ENCODE measurements at regions not wholly inside any gene's neighbourhood (a gene's known extent, or its start where the extent isn't known, plus 50 kb on each side); places are given as distances from the start of the nearest gene placed in this dataset.

DNA sequence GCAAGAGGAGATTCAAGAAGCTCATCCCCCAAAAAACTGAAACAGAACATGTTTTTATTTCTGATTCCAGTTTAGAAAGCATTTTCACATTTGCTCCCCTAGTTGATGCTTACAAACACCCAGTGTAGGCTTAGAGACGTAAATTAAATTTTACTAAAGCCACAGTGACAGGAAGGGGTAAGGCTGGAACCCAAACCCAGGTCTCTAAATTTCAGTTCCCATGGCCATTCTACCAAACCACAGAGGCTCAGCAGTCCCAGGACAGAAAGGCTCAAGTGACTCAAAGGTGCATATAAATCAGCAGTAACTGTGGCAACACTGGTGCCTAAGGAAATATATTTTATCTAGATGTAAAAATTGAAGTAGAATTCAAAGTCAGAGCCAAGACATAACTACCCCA is 128.7 kb downstream of the CEP120 start:
- H3K4me3 ChIP-seq = no peak overlapping the region
- H3K9me3 ChIP-seq = no peaks in the 10 kb centered on the region
- H3K36me3 ChIP-seq = no peaks in the 10 kb centered on the region
- DNase-seq = no peak
- H3K27me3 ChIP-seq = no peaks in the 10 kb centered on the region
- no peak overlapping the region for H3K27ac ChIP-seq
- H3K4me1 ChIP-seq = no peaks in the 10 kb centered on the region
- TF ChIP-seq, protein P1, sequence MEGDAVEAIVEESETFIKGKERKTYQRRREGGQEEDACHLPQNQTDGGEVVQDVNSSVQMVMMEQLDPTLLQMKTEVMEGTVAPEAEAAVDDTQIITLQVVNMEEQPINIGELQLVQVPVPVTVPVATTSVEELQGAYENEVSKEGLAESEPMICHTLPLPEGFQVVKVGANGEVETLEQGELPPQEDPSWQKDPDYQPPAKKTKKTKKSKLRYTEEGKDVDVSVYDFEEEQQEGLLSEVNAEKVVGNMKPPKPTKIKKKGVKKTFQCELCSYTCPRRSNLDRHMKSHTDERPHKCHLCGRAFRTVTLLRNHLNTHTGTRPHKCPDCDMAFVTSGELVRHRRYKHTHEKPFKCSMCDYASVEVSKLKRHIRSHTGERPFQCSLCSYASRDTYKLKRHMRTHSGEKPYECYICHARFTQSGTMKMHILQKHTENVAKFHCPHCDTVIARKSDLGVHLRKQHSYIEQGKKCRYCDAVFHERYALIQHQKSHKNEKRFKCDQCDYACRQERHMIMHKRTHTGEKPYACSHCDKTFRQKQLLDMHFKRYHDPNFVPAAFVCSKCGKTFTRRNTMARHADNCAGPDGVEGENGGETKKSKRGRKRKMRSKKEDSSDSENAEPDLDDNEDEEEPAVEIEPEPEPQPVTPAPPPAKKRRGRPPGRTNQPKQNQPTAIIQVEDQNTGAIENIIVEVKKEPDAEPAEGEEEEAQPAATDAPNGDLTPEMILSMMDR (IDR thresholded peaks at IDR 0.05) = no peak
- TF ChIP-seq POLR2A (IDR thresholded peaks at IDR 0.05) = no peak

DNA sequence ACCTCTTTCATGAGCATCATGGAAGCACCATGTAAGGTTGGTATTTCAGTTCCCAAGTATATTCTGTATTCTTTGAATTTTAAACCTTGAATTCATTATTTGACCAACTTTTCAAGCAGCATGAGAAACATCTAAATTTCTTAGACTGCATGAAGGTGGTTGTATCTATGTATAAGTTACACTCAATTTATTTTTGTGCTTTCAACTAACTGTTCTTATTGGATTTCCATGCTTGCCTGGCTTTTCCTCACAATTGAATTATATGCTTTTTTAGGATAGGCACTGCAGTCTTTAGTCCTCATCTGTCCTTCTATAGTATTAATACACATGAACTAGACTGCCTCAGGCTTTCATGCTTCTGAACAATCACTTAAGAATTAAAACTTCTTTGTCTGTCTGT is 134.0 kb downstream of the CEP120 start:
- no peaks in the 10 kb centered on the region for H3K4me1 ChIP-seq
- no peak overlapping the region for H3K27ac ChIP-seq
- no peak overlapping the region for H3K4me3 ChIP-seq
- H3K9me3 ChIP-seq = no peaks in the 10 kb centered on the region
- H3K36me3 ChIP-seq = no peaks in the 10 kb centered on the region
- no peak for DNase-seq
- no peaks in the 10 kb centered on the region for H3K27me3 ChIP-seq
- TF ChIP-seq, protein P1 (IDR thresholded peaks at IDR 0.05) = no peak
- TF ChIP-seq POLR2A (IDR thresholded peaks at IDR 0.05) = no peak

DNA sequence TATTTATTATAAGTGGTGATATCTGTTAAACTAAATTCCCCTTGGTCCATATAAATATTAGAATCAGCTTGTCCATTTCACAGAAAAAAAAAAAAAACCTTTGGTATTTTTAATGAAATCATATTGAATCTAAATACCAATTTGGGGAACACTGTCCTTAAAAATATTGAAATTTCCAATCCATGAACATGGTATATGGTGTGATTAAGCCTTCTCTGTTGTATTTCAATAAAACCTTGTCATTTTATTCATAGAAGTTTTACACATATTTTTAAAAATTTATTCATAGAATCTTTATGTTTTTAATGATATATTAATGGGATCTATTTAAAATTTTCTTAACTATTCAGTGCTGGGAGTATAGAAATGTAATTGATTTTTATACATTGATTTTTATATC is 135.3 kb downstream of the CEP120 start:
- no peak for TF ChIP-seq POLR2A (IDR thresholded peaks at IDR 0.05)
- TF ChIP-seq, protein P1 (IDR thresholded peaks at IDR 0.05) = no peak

DNA sequence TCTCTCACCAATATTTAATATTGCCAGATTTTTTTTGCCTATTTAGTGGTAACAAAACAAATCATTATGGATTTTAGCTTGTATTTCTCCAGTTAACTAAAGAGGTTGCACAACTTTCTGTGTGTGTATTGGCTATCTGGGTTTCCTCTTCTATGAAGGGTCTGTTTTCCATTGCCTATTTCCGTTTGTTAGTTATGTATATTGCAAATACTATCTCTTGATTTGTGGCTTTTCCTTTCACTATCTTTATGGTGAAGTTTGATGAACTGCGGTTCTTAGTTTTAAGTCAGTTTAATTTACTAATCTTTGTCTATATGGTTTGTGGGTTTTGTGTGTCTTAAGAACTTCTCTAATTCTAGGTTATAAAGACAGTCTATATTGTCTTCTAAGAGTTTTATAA is 136.3 kb downstream of the CEP120 start:
- H3K27ac ChIP-seq = no peak overlapping the region
- TF ChIP-seq POLR2A (IDR thresholded peaks at IDR 0.05) = no peak

More for the DNA sequence above, 135.3 kb downstream of the CEP120 start:
- H3K27me3 ChIP-seq = no peaks in the 10 kb centered on the region
- H3K4me1 ChIP-seq = no peaks in the 10 kb centered on the region
- no peaks in the 10 kb centered on the region for H3K36me3 ChIP-seq
- H3K9me3 ChIP-seq = no peaks in the 10 kb centered on the region
- no peak overlapping the region for H3K27ac ChIP-seq
- H3K4me3 ChIP-seq = no peak overlapping the region
- DNase-seq = no peak

DNA sequence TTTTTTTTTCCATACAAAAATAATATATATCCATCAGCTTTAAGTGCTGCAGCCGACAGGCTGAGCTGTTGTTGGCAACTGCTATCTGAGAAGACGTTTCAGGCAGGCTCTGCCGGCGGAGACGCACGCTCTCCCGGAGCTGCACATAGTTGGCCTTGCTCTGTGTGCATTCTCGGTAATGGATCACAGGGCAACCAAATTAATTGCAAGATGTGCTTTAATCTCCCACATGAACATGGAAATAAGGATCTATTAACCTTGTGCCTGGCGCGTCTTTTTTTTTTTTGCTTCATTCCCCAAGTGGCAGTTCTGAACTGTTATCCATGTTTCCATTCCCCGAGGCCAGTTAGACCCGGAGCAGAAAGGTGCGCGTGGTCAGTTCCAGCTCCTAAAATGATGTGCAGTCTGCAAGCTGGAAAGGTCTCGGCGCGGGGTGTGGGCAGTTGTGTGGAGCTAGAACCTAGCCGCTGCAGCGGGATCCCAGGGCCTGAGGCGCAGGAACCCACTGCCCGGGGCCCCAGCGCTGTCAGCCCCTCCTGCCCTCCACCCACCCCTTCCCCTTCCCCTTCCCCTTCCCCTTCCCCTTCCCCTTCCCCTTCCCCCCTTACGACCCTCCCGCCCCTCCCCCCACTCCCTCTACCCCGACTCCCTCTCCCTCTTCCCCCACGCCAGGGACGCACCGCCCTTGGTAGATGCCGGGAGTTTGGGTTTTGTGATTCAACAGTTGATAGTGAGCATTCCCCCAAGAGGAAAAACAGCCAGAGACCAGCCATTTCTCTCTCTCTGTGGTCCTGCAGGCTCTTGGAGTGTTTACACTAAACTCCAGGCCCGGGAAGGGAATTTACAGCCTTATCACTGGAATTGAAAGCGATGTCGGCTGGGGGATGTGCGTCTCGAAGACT is 137.8 kb downstream of the CEP120 start:
- TF ChIP-seq POLR2A (IDR thresholded peaks at IDR 0.05) = no peak
- TF ChIP-seq, protein P1 (IDR thresholded peaks at IDR 0.05) = no peak
- Histone ChIP-seq H3K4me3 (peak overlapping the region in 1 of 4 donors; percentile 29), H3K36me3 (no peaks in the 10 kb centered on the region), H3K9me3 (no peaks in the 10 kb centered on the region), H3K27me3 (no peaks in the 10 kb centered on the region), H3K4me1 (no peaks in the 10 kb centered on the region), H3K27ac (no peak overlapping the region)
- peak in 1 of 3 donors; percentile 47 for DNase-seq

More for the DNA sequence above, 136.3 kb downstream of the CEP120 start:
- H3K4me3 ChIP-seq = no peak overlapping the region
- H3K9me3 ChIP-seq = no peaks in the 10 kb centered on the region
- H3K36me3 ChIP-seq = no peaks in the 10 kb centered on the region
- no peaks in the 10 kb centered on the region for H3K27me3 ChIP-seq
- DNase-seq = no peak
- no peaks in the 10 kb centered on the region for H3K4me1 ChIP-seq

DNA sequence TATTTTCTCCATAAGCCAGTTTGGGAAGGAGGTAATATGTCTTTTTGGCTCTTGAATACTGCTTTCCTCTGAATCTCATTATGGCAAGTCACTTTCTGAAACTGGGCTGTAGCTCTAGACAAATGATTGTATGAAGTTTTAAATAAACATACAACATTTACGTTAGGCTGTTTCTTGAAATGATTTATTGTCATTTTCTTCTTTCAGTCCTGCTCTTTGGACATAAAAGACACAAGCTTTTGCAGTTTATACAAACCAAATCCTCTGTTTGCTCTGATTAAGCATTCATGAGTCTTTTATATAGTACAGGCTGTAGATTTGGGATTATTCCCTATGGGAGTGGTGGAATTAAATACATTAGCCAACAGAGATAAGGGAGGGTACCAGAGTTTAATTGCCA is 139.7 kb downstream of the CEP120 start:
- DNase-seq = no peak
- TF ChIP-seq POLR2A (IDR thresholded peaks at IDR 0.05) = no peak
- TF ChIP-seq, protein P1 (IDR thresholded peaks at IDR 0.05) = no peak
- no peaks in the 10 kb centered on the region for H3K9me3 ChIP-seq
- H3K27me3 ChIP-seq = no peaks in the 10 kb centered on the region
- H3K27ac ChIP-seq = no peak overlapping the region
- no peaks in the 10 kb centered on the region for H3K4me1 ChIP-seq
- H3K4me3 ChIP-seq = no peak overlapping the region
- H3K36me3 ChIP-seq = no peaks in the 10 kb centered on the region

Measured in Peyer's patch (tissue), 4 donors.